HG02571 (cell line): ENCODE measurements at regions not wholly inside any gene's neighbourhood (a gene's known extent, or its start where the extent isn't known, plus 50 kb on each side); places are given as distances from the start of the nearest gene placed in this dataset.
"Not testable (repeated sequence)": the region's sequence is repeated elsewhere in the genome, so short reads cannot be mapped to it uniquely, and the experiment has no call there.

ENCODE experiments used
- ATAC-seq: cut with Tn5 transposase; IDR thresholded peaks from one replicate; pipeline ENCODE4 v1.9.1; 2021; ENCODE audit warnings: mild to moderate bottlenecking, moderate library complexity; ENCODE audit not compliant: unreplicated experiment

GRCh38 chr18:67455890-67456501 lies 60.5 kb downstream of the DSEL start:
- ATAC-seq: no peak

GRCh38 chr18:67453901-67454300 lies 62.6 kb downstream of the DSEL start:
- no peak for ATAC-seq

DNA sequence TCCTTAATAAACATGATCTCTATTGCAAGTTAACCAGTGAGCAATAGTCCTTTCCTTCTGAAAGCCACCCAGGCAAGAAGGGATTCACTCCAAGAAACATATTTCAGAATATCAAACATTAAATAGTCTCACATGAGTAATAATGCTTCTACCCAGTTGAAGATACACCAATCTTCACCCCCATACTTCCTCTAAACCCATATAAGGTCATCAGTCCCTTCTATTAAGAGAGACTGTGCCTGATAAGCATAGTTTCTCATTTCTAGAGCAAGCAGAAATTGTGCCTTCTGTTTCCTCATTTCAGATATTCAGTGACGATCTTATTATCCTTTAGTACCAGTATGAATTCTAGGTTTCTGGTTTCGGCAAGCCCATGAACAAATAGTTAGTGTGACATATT lies 64.6 kb downstream of the DSEL start:
- no peak for ATAC-seq

DNA sequence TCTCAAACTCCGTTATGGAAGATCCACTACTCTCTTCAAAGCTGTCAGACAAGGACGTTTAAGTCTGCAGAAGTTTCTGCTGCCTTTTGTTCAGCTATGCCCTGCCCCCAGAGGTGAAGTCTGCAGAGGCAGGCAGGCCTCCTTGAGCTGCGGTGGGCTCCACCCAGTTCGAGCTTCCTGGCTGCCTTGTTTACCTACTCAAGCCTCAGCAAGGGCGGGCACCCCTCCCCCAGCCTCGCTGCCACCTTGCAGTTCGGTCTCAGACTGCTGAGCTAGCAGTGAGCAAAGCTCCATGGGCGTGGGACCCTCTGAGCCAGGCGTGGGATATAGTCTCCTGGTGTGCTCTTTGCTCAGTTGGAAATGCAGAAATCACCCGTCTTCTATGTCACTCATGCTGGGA lies 65.4 kb downstream of the DSEL start:
- ATAC-seq: not testable (repeated sequence)

- ATAC-seq: no peak
Measured at GRCh38 chr18:67433971-67434370, 82.5 kb downstream of the DSEL start.

DNA sequence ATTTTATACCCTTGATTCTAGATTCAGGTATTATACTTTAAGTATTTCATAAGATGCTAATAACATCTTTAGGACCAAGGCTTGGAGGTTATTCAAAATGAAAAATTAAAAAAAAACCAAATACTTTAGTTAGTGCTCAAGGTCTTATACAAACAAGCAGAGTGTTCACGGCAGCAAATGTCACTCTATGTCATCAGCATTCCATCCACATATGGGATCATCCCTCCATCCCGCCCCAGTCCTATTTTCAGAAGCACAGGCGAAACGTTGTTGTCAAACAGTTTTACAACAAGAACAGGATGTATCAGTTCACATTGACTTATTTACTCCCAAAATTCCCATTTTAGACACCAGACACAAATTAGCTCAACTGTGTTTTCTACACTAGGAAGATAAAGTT lies 83.7 kb downstream of the DSEL start:
- ATAC-seq: no peak

- no peak for ATAC-seq
Measured at GRCh38 chr18:67428805-67429204, 87.7 kb downstream of the DSEL start.

- no peak for ATAC-seq
Measured at GRCh38 chr18:67428158-67428557, 88.4 kb downstream of the DSEL start.

- no peak for ATAC-seq
Measured at GRCh38 chr18:67426486-67426885, 90.0 kb downstream of the DSEL start.

DNA sequence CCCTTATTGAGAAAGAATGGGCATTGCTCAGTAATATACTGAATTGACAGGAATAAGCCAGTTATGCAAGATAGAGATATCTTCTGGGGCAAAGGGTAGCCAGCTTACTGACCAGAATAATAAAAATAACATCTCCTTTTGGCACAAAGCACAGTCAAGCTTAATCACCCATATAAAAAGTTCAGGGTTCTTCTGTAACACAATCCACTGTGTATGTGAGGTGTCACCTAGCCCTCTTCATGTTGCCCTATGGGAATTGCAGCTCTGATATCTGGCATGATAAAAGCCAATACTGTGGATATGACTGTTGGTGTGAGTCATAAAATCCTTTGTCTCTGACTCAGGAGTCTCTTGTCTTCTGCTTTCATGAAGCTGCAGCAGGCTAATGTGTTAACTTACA lies 90.8 kb downstream of the DSEL start:
- ATAC-seq: no peak

DNA sequence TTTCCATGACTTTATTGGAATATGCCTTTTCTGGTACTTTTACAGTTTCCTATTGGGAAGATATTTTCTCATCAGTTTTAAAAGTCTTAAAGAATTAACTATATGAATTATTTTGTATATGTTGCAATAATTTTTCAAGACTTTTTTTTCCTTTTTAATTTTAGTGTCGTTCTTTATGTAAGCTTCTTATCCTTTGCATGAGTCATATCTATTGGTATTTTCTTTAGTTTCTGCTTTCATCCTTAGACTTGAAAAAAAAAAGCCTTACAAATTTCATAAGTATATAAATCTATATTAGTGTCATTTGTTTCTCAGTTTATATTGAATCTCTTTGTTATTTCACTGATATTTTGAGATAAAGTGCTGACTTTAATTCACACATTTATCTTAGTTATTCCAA lies 94.9 kb downstream of the DSEL start:
- ATAC-seq: no peak

GRCh38 chr18:67417864-67418523 lies 98.5 kb downstream of the DSEL start:
- peak; percentile 93 for ATAC-seq

DNA sequence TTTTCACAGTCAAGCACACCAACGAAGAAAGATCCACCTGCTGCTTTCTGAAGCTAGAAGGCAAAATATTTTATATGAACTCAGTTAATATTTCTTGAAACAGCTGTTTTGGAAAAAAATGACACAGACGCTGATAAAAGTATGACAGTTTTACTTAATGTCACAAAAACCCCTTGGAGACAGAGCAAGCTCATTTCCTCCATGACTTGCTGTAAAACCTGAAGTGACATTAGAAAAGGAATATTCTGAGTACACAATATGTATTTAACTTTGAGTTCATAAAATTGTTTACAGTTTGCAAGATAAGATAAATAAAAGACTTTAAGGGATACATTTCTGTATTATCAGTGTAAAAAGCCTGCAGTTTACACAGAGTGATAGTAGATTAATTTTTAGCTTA lies 105.4 kb downstream of the DSEL start:
- no peak for ATAC-seq

- ATAC-seq: no peak
Measured at GRCh38 chr18:67410075-67411070, 106.1 kb downstream of the DSEL start.

- no peak for ATAC-seq
Measured at GRCh38 chr18:67408240-67408639, 108.3 kb downstream of the DSEL start.

DNA sequence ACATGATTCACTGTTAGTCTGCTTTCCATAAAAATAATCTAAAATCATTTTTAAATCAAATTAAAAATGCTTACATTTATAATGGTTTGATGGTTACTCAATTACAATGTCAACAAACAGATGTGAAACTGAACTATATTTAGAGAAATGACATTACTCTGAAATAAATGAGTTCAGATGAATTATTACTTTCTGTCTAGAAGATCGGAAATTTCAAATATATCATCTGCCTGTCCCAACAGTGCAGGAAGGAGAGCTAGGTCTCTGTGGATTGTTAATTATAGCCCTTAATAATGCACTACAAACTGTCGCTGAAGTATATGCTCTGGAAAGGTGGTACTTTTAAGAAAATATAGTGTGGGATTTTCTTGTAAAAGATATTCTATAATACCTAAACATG lies 109.8 kb downstream of the DSEL start:
- no peak for ATAC-seq

GRCh38 chr18:67402543-67402942 lies 114.0 kb downstream of the DSEL start:
- ATAC-seq: no peak

DNA sequence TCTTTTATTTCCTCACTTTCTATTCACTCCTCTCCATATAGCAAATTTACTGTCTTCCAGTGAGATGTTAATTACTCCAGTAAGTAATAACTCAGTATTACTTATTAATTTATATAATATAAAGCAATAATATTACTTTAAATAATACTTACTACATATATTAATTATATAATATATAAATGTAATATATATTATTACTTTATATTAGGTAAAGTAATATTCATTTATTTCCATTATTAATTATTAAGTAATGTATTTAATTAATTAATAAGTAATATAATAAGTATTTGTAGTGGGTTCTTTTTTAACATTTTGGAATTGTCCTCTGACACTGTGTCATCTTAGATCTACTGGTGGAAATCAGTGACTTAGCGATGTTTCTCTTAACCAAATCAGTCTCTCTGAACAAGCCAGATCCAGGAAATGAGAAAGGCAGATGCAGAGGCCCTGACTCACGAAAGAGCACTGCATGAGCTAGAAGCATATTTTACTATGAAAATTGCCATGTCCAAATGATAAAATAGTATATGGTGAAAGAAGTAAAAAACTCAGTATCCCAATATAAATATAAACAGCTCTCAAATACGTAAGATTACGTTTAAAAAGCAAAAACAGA lies 115.9 kb downstream of the DSEL start:
- no peak for ATAC-seq

- ATAC-seq: no peak
Measured at GRCh38 chr18:67386032-67386431, 130.5 kb downstream of the DSEL start.

GRCh38 chr18:67385455-67385854 lies 131.1 kb downstream of the DSEL start:
- no peak for ATAC-seq

DNA sequence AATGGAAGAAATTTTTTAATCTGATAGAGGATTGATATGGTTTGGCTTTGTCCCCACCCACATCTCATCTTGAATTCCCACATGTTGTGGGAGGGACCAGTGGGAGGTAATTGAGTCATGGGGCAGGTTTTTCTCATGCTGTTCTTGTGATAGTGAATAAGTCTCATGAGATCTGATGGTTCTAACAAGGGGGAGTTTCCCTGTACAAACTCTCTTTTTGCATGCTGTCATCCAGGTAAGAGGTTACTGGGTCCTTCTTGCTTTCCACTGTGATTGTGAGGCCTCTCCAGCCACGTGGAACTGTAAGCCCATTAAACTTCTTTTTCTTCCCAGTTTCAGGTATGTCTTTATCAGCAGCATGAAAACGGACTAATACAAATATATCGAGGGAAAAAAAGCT lies 132.5 kb downstream of the DSEL start:
- ATAC-seq: not testable (repeated sequence)
